ENCODE measurements at regions not wholly inside any gene's neighbourhood (a gene's known extent, or its start where the extent isn't known, plus 50 kb on each side); places are given as distances from the start of the nearest gene placed in this dataset.

DNA sequence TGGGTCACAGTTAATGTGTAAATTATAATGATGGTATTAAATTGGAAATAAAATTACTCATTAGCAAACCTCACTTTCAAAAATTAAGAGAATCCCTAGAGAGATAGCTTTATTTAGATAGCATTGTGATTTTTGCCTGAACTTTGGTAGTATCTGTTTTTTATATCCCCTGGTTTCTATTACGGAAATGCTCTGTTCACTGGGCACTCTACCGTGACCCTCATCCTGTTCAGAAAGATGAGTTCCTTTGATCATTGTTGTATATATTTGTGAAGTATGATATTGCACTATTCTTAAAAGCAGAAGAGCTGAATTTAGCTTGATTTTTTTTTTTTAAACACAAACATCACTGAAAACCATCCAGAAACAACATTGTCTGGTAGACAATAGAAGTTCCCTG, 1143.8 kb upstream of the MAP3K7 start:
- H3K36me3 ChIP-seq (ENCODE audit: insufficient read depth, low read length) = no peaks in the 10 kb centered on the region
- H3K9me2 ChIP-seq (ENCODE audit: insufficient read depth, low read length) = no peaks in the 10 kb centered on the region
- H3K27me3 ChIP-seq (ENCODE audit: insufficient read depth, low read depth, low read length) = no peaks in the 10 kb centered on the region
- no peaks in the 10 kb centered on the region for H4K20me1 ChIP-seq (ENCODE audit: insufficient read depth)
- no peaks in the 10 kb centered on the region for H3K9me3 ChIP-seq (ENCODE audit: low read length)
- no peak overlapping the region for H3K4me3 ChIP-seq (ENCODE audit: low read length)
- no peak overlapping the region for H3K4me2 ChIP-seq (ENCODE audit: low read length)
- no peak overlapping the region for H3K9ac ChIP-seq (ENCODE audit: low read length)
- TF ChIP-seq EZH2 (IDR thresholded peaks at IDR 0.05; ENCODE audit: borderline replicate concordance, insufficient read depth, low read length, poor library complexity, severe bottlenecking) = no peak
- TF ChIP-seq, protein P1, sequence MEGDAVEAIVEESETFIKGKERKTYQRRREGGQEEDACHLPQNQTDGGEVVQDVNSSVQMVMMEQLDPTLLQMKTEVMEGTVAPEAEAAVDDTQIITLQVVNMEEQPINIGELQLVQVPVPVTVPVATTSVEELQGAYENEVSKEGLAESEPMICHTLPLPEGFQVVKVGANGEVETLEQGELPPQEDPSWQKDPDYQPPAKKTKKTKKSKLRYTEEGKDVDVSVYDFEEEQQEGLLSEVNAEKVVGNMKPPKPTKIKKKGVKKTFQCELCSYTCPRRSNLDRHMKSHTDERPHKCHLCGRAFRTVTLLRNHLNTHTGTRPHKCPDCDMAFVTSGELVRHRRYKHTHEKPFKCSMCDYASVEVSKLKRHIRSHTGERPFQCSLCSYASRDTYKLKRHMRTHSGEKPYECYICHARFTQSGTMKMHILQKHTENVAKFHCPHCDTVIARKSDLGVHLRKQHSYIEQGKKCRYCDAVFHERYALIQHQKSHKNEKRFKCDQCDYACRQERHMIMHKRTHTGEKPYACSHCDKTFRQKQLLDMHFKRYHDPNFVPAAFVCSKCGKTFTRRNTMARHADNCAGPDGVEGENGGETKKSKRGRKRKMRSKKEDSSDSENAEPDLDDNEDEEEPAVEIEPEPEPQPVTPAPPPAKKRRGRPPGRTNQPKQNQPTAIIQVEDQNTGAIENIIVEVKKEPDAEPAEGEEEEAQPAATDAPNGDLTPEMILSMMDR (IDR thresholded peaks at IDR 0.05; ENCODE audit: poor library complexity, severe bottlenecking) = no peak
- no peak for TF ChIP-seq MXI1 (conservative IDR thresholded peaks at IDR 0.05; ENCODE audit: poor library complexity, severe bottlenecking)
- TF ChIP-seq REST (IDR thresholded peaks at IDR 0.05; ENCODE audit: borderline replicate concordance) = no peak
- TF ChIP-seq TAF1 (IDR thresholded peaks at IDR 0.05; ENCODE audit: low read depth) = no peak
- TF ChIP-seq RAD21 (conservative IDR thresholded peaks at IDR 0.05) = no peak
- no peak for TF ChIP-seq EP300 (conservative IDR thresholded peaks at IDR 0.05; ENCODE audit: poor library complexity, severe bottlenecking)
- TF ChIP-seq POLR2AphosphoS5 (IDR thresholded peaks at IDR 0.05) = no peak
- TF ChIP-seq SMC3 (conservative IDR thresholded peaks at IDR 0.05; ENCODE audit: poor library complexity) = no peak
- H3F3A ChIP-seq (ENCODE audit: insufficient read depth, low read length, poor library complexity, severe bottlenecking) = no peaks in the 10 kb centered on the region
- no peak overlapping the region for H2AFZ ChIP-seq (ENCODE audit: low read depth, low read length)
- H3K79me2 ChIP-seq (replicated peaks; ENCODE audit: insufficient read depth, low read length) = no peaks in the 10 kb centered on the region
- no peak overlapping the region for H3K27ac ChIP-seq (ENCODE audit: low read length)

- H3K9me3 ChIP-seq (ENCODE audit: low read length) = no peaks in the 10 kb centered on the region
- no peaks in the 10 kb centered on the region for H3K36me3 ChIP-seq (ENCODE audit: insufficient read depth, low read length)
- no peak overlapping the region for H3K4me3 ChIP-seq (ENCODE audit: low read length)
- no peaks in the 10 kb centered on the region for H3F3A ChIP-seq (ENCODE audit: insufficient read depth, low read length, poor library complexity, severe bottlenecking)
- TF ChIP-seq MXI1 (conservative IDR thresholded peaks at IDR 0.05; ENCODE audit: poor library complexity, severe bottlenecking) = no peak
- peak; percentile 39 for TF ChIP-seq POLR2AphosphoS5 (IDR thresholded peaks at IDR 0.05)
- TF ChIP-seq TAF1 (IDR thresholded peaks at IDR 0.05; ENCODE audit: low read depth) = no peak
- no peak for TF ChIP-seq EZH2 (IDR thresholded peaks at IDR 0.05; ENCODE audit: borderline replicate concordance, insufficient read depth, low read length, poor library complexity, severe bottlenecking)
- no peak for TF ChIP-seq SMC3 (conservative IDR thresholded peaks at IDR 0.05; ENCODE audit: poor library complexity)
- peak; percentile 80 for TF ChIP-seq EP300 (conservative IDR thresholded peaks at IDR 0.05; ENCODE audit: poor library complexity, severe bottlenecking)
- TF ChIP-seq REST (IDR thresholded peaks at IDR 0.05; ENCODE audit: borderline replicate concordance) = no peak
- TF ChIP-seq, protein P1 (IDR thresholded peaks at IDR 0.05; ENCODE audit: poor library complexity, severe bottlenecking) = no peak
- peak; percentile 27 for TF ChIP-seq RAD21 (conservative IDR thresholded peaks at IDR 0.05)
- peak overlapping the region; percentile 49 for H3K9ac ChIP-seq (ENCODE audit: low read length)
- peak overlapping the region; percentile 81 for H3K27ac ChIP-seq (ENCODE audit: low read length)
- no peak overlapping the region for H3K4me2 ChIP-seq (ENCODE audit: low read length)
- no peak overlapping the region for H2AFZ ChIP-seq (ENCODE audit: low read depth, low read length)
- no peaks in the 10 kb centered on the region for H4K20me1 ChIP-seq (ENCODE audit: insufficient read depth)
- no peaks in the 10 kb centered on the region for H3K79me2 ChIP-seq (replicated peaks; ENCODE audit: insufficient read depth, low read length)
- H3K27me3 ChIP-seq (ENCODE audit: insufficient read depth, low read depth, low read length) = no peaks in the 10 kb centered on the region
- H3K9me2 ChIP-seq (ENCODE audit: insufficient read depth, low read length) = no peaks in the 10 kb centered on the region
These were observed 1133.5 kb upstream of the MAP3K7 start for GRCh38 chr6:91720324-91720723.
